H1 (cell line): ENCODE measurements at regions not wholly inside any gene's neighbourhood (a gene's known extent, or its start where the extent isn't known, plus 50 kb on each side); places are given as distances from the start of the nearest gene placed in this dataset.

Experiments
- CBX5 ChIP-seq: fragments of 300-800, 300-1000 bp; sonication (generic); IDR thresholded peaks from 2 replicates; pipeline ENCODE4 v1.7.1; 2016; ENCODE audit warnings: antibody characterized with exemption, low read length, low read depth

GRCh38 chr9:83140061-83140460, 77.1 kb upstream of the RASEF start (continued):
- TF ChIP-seq CBX5: no peak
